Stimulated activated memory B cell treated with anti-CD40 and anti-IgM and Interleukin-4, amounts not matched to agents 10 μg/mL and 1 μg/mL and 100 μg/mL, for 72 hours (primary cell): ENCODE measurements at regions not wholly inside any gene's neighbourhood (a gene's known extent, or its start where the extent isn't known, plus 50 kb on each side); places are given as distances from the start of the nearest gene placed in this dataset.

Experiments used
- ATAC-seq: fragments of 150-1000 bp; cut with Tn5 transposase; 2 replicates; pipeline ENCODE4 v1.10.0; 2021
- H3K27ac Mint-ChIP-seq: one replicate; pipeline ENCODE4 v1.8.0; 2022; ENCODE audit warnings: mild to moderate bottlenecking, mixed read lengths
- H3K27me3 Mint-ChIP-seq: one replicate; pipeline ENCODE4 v1.8.0; 2022; ENCODE audit warnings: mixed read lengths
- H3K36me3 Mint-ChIP-seq: one replicate; pipeline ENCODE4 v1.8.0; 2022; ENCODE audit warnings: mixed read lengths
- H3K4me1 Mint-ChIP-seq: one replicate; pipeline ENCODE4 v1.8.0; 2022; ENCODE audit warnings: mixed read lengths
- H3K4me3 Mint-ChIP-seq: one replicate; pipeline ENCODE4 v1.8.0; 2022; ENCODE audit warnings: mild to moderate bottlenecking, moderate library complexity, mixed read lengths
- H3K9me3 Mint-ChIP-seq: one replicate; pipeline ENCODE4 v1.8.0; 2022; ENCODE audit warnings: mixed read lengths

DNA sequence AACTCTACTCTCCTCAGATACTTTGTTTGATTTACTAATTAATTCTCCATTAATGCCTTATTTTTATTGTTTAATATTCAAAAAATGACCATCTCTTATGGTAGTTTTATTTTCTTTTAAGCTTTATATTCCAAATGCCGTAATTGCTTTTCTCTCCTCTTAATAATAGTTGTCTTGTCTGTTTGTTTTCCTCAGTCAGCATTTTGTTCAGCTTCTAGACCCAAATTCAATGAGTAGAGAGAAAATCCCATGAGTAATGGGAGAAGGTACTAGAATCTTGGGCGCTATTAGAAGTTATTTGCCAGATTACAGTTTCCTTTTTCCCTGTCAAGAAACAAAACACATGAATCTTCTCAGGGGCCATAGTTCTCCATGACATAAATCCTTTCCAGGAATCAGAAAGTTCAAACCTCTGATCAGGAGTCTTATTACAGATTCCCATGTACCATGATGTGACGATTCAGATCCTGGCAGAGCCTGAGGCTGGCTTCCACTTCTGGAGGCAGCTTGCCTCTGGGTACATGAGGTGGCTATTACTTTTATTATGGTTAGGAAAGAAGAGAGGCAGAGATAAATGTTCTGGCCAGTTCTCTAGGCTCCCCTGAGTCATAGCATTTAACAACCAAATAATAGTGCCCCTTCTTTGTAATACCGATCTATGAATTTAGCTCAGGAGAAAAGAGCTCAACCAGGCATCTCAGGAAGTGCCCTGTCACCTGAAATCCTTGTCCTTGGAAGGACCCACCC, 485.1 kb upstream of the SETBP1 start:
- Mint-ChIP-seq H3K36me3 (no peaks in the 10 kb centered on the region), H3K9me3 (no peaks in the 10 kb centered on the region), H3K27me3 (peaks cover 26% of the 10 kb centered on the region), H3K27ac (no peak overlapping the region), H3K4me3 (no peak overlapping the region), H3K4me1 (no peaks in the 10 kb centered on the region)
- no peak for ATAC-seq

DNA sequence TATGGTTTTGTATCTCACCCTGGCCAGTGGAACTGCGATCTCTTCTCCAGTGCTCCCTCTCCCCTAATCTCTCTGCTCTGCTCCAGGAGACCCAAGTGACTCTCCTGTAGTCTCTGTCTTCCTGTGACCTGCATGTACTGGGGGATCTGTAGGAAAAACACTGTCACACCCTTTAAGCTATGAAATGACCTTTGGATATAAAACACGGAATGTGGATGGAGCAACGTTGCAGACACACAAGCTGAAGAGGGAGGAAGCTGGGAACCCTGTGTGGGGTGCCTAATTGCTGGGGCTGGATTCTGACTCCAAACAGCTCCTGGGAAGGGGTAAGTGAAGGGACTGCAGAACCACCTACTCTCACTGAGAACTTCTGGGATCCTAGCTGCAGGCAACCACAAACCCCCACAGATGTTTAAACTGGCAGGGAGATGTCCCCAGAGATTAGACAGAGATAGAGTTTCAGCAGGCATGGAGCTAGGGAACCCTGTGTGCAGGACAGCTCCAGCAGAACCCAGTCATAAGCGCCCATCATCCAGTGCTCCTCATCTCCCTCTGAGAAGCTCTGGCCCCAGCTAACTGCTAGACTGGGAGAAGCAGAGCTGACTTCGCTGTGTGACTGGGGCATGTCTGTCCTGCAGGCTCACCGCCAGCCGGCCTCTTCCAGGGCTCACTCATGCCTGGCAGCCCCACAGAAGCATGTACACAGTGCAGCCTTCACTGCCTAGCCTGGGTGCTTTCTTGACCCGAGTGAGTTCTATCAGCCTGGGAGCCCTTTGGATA, 482.7 kb upstream of the SETBP1 start:
- ATAC-seq = peak; percentile 36
- Mint-ChIP-seq H3K27me3 (peaks cover 26% of the 10 kb centered on the region), H3K4me3 (no peak overlapping the region), H3K36me3 (no peaks in the 10 kb centered on the region), H3K9me3 (no peaks in the 10 kb centered on the region), H3K4me1 (no peaks in the 10 kb centered on the region), H3K27ac (no peak overlapping the region)

DNA sequence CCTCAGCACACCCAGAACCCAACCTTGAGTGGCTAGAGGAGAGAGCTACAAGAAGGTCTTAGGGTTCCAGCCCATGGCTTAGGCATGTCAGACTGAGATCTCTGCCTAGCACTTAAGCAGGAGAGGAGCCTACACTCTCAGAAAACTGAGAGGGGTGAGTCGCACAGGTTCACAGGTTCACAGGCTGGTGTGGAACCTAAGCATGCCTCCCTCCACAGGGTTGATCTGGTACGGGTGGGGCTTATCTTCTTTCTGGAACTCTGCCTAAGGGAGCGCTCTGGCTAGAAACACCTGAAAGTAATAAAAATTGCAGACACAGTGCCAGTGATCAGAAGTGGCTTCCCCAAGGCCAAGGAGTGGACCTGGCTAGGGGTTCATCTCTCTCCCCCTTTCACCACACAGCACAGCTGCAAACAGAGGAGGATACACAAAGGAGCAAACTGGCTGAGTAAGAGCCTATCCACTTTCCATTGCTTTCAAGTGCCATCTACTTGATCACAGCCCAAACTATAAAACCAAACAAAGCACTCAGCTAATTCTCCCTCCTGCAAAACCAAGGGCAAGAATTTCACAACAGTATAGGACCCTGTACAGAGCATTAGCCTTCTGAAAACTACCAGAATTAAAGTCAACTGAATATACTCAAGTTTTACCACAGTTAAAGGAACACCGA, 481.9 kb upstream of the SETBP1 start:
- no peaks in the 10 kb centered on the region for H3K4me1 Mint-ChIP-seq
- no peaks in the 10 kb centered on the region for H3K36me3 Mint-ChIP-seq
- H3K27ac Mint-ChIP-seq = no peak overlapping the region
- H3K4me3 Mint-ChIP-seq = no peak overlapping the region
- no peak for ATAC-seq
- peaks cover 26% of the 10 kb centered on the region for H3K27me3 Mint-ChIP-seq
- no peaks in the 10 kb centered on the region for H3K9me3 Mint-ChIP-seq

DNA sequence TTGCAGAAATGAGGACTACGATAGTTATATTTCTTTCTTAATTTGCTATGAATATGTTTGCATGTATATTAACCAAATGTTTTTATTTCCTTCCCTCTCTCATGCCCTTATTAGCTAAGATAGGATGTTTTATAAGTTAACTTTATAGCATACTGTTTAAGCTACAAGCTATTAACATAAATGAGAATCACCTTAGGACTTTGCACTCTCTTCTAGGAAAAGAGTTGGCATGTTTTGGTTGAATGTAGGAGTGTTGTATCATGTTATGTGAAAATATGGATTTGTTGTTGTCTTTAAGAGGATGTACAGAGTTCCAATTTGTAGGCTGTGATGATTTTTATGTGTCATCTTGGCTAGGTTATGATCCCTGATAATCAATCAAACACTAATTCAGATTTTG, 467.4 kb upstream of the SETBP1 start:
- Mint-ChIP-seq H3K4me1 (no peaks in the 10 kb centered on the region), H3K27ac (no peak overlapping the region), H3K4me3 (no peak overlapping the region), H3K36me3 (no peaks in the 10 kb centered on the region), H3K9me3 (no peaks in the 10 kb centered on the region), H3K27me3 (peaks cover 3% of the 10 kb centered on the region)
- no peak for ATAC-seq

DNA sequence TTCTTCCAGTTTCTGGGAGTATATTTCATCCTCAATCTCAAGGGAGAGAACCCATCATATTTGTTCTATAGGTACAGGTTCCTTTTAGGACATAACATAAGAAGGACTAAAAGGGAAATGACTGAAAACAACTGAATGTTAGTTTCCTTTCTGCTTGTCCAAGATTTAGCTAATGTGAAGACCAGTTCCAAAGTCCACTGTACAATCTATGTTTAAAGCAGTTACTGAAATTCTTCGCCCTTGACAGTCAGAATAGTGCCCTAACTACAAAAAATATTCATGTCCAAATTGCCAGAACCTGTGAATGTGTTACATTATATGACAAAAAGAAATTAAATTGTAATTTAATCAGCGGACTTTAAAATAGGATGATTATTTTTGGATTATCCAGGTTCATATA, 466.3 kb upstream of the SETBP1 start:
- peaks cover 14% of the 10 kb centered on the region for H3K27me3 Mint-ChIP-seq
- no peak overlapping the region for H3K27ac Mint-ChIP-seq
- no peaks in the 10 kb centered on the region for H3K4me1 Mint-ChIP-seq
- H3K9me3 Mint-ChIP-seq = no peaks in the 10 kb centered on the region
- H3K36me3 Mint-ChIP-seq = no peaks in the 10 kb centered on the region
- H3K4me3 Mint-ChIP-seq = no peak overlapping the region
- ATAC-seq = no peak

DNA sequence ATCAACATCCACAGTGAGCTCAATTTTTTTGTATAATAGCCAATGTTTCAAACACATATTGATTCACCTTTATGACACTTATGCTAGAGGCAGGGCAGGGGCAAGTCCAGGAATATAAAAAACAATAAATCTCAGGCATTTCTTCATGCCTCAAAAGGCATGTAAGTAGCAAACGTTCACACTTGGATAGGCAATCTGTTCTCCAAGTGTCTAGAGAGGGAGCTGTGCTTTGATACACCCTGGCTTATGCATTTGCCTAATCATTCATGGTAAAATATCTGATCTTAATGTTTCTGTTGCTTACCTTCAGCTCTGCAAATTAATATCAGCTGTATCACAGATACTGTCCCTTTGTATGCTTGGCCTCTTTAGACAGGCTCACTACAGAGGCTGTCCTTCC, 464.5 kb upstream of the SETBP1 start:
- H3K36me3 Mint-ChIP-seq = no peaks in the 10 kb centered on the region
- no peak overlapping the region for H3K4me3 Mint-ChIP-seq
- ATAC-seq = no peak
- H3K27me3 Mint-ChIP-seq = peaks cover 16% of the 10 kb centered on the region
- no peaks in the 10 kb centered on the region for H3K9me3 Mint-ChIP-seq
- no peaks in the 10 kb centered on the region for H3K4me1 Mint-ChIP-seq
- no peak overlapping the region for H3K27ac Mint-ChIP-seq

DNA sequence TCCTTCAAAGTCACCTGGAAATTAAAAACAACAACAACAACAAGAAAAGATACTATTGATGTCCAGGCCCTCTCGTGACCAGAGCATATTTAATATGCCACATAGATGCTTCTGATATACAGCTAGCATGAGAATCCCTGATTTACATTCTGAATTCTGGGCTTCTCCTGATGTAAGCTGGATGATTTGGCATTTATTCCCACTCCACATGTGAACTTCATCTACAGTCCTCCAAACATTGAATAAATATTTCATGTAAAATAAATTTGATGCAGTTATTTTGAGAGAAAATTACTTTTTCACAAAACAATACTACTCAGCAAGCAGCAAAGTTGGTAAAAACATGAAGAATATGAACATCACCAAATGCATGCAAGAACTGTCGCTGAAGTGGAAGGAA, 453.2 kb upstream of the SETBP1 start:
- H3K4me1 Mint-ChIP-seq = no peaks in the 10 kb centered on the region
- no peak overlapping the region for H3K27ac Mint-ChIP-seq
- no peaks in the 10 kb centered on the region for H3K9me3 Mint-ChIP-seq
- no peak overlapping the region for H3K4me3 Mint-ChIP-seq
- H3K36me3 Mint-ChIP-seq = no peaks in the 10 kb centered on the region
- ATAC-seq = no peak
- no peaks in the 10 kb centered on the region for H3K27me3 Mint-ChIP-seq

DNA sequence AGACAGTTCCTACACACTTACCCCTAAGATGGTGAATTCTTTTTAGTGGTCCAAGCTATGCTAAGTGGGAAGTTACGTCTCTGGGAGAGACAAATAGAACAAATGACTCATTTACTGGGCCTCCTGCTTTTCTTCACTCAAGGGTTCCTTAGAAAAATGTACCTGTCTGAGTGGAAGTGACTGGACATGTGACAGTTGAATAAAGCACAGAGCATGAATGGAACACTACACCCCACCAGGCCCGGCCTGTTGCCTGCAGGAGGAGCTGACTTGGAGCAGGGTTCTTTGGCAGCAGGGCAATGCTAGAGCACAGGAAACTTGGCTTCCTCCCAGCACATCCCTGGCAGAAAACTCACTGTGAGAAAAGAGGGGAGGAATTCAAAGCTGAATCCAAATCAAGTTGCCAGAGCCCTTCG, 451.0 kb upstream of the SETBP1 start:
- ATAC-seq = no peak
- H3K4me3 Mint-ChIP-seq = no peak overlapping the region
- no peak overlapping the region for H3K27ac Mint-ChIP-seq
- no peaks in the 10 kb centered on the region for H3K36me3 Mint-ChIP-seq
- no peaks in the 10 kb centered on the region for H3K27me3 Mint-ChIP-seq
- H3K4me1 Mint-ChIP-seq = no peaks in the 10 kb centered on the region
- no peaks in the 10 kb centered on the region for H3K9me3 Mint-ChIP-seq

DNA sequence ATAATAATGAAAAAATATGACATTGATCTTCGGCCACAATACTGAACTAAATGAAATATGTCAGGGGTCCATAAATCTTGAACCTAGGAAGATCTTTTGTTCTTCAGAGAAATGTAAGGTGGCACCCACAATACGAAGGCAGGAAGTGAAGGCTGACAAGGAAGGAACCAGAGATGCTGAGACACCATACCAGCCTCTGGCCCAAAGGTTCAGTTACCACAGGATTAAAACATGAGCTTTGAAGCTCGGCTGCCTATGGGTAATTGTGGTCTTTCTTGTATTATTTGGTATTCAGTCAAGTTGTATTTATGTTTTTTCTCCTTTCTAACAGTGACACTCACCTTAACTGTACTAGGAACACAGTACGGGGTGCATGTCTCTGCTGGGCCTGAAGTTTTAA, 448.8 kb upstream of the SETBP1 start:
- Mint-ChIP-seq H3K9me3 (no peaks in the 10 kb centered on the region), H3K36me3 (no peaks in the 10 kb centered on the region), H3K4me3 (no peak overlapping the region), H3K27ac (no peak overlapping the region), H3K27me3 (no peaks in the 10 kb centered on the region), H3K4me1 (no peaks in the 10 kb centered on the region)
- ATAC-seq = no peak

DNA sequence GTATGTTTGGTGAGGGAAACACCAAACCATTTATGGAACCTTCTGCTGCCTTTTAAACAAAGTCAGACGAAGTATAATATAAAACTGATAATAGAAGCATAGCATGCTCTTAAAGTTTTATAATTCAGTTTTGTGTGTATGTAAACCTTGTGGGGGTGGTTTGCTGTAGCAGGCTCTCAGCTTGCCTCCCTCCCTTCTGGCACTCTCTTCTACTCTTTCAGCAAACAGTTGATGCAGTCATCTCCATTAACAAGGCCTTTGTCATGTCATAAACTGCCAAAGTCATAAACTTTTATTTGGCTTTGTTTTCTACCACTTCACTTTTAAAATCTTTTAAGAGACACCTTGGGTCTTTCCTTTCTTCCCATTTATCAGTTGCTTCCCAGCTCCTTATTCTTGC, 448.2 kb upstream of the SETBP1 start:
- Mint-ChIP-seq H3K27me3 (no peaks in the 10 kb centered on the region), H3K9me3 (no peaks in the 10 kb centered on the region), H3K27ac (no peak overlapping the region), H3K4me1 (no peaks in the 10 kb centered on the region), H3K4me3 (no peak overlapping the region), H3K36me3 (no peaks in the 10 kb centered on the region)
- ATAC-seq = no peak

DNA sequence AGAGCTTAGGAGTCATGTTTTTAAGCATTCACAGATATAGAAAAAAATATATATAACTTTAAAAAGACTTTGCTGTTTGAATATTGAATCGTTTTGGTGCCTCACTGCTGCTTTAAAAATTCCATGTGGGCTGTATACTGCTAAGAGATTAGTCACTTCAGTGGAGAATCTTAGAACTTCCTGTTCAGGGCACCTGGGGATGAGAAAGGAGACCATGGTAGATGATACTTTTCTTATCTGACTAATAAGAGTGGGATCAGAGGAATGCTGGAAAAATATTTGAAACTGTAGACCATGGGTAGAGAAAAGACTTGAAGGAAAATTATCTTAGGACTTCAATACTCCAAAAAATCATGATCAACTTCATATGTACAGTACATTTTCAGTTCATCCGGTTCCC, 442.2 kb upstream of the SETBP1 start:
- H3K9me3 Mint-ChIP-seq = no peaks in the 10 kb centered on the region
- H3K27me3 Mint-ChIP-seq = no peaks in the 10 kb centered on the region
- no peak overlapping the region for H3K27ac Mint-ChIP-seq
- H3K4me3 Mint-ChIP-seq = no peak overlapping the region
- no peaks in the 10 kb centered on the region for H3K36me3 Mint-ChIP-seq
- no peak for ATAC-seq
- no peaks in the 10 kb centered on the region for H3K4me1 Mint-ChIP-seq

DNA sequence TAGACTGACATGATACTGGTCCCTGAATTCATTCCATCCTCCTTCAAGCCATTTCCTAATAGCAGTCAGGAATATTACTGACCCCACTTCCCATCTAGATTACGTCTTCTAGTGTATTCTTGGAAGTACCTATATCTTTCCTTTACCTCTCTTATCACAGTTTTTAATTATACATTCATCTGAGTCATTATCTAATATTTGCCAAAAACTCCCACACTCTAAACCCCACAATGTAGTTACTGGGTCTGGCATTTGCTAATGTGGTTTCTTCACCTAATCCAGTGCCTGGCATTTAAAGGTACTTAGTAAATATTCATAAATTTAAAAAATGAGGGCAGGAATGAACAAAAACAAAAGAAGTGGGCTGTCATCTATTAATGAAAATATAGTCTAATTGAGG, 441.8 kb upstream of the SETBP1 start:
- Mint-ChIP-seq H3K9me3 (no peaks in the 10 kb centered on the region), H3K27me3 (no peaks in the 10 kb centered on the region), H3K36me3 (no peaks in the 10 kb centered on the region), H3K27ac (no peak overlapping the region), H3K4me3 (no peak overlapping the region), H3K4me1 (no peaks in the 10 kb centered on the region)
- ATAC-seq = no peak

DNA sequence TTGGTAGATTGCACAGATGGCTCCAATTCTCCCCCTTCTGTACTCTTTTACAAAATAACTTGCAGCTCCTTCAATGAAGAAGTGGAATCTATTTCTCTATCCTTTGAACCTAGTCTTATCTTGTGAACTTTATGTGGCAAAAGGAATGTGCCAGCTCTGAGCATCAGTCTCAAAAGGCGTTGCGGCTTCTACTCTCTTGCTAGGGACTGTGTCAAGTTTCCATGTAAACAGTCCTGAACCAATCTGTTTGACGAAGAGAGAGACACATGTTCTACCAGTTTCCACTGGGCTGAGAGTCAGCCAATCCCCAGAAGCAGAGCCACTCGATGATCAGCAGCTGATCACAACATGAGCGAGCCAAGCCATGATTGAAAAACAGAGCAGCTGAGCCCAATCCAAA, 439.7 kb upstream of the SETBP1 start:
- Mint-ChIP-seq H3K27me3 (no peaks in the 10 kb centered on the region), H3K4me1 (no peaks in the 10 kb centered on the region), H3K36me3 (no peaks in the 10 kb centered on the region), H3K4me3 (no peak overlapping the region), H3K27ac (no peak overlapping the region), H3K9me3 (no peaks in the 10 kb centered on the region)
- no peak for ATAC-seq

DNA sequence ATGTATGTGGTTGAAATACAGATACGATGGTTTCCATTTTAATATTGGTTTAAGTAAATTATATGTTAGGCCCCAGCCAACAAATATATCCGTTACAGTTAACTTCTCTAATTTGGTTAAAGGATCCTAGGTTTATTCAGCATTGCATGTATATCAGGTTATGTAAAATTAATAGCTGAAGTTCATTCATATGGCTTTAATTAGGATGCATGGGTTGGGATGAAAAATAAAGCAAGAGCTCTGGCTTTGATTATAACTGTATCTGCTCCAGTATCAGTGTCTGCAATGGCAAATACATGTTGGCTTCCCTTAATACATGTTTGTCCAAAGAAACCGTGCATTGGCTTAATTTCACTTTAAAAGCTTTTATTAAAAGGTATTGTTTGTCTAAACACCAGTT, 435.7 kb upstream of the SETBP1 start:
- Mint-ChIP-seq H3K27ac (no peak overlapping the region), H3K9me3 (no peaks in the 10 kb centered on the region), H3K36me3 (no peaks in the 10 kb centered on the region), H3K4me1 (no peaks in the 10 kb centered on the region), H3K27me3 (no peaks in the 10 kb centered on the region), H3K4me3 (no peak overlapping the region)
- ATAC-seq = no peak

DNA sequence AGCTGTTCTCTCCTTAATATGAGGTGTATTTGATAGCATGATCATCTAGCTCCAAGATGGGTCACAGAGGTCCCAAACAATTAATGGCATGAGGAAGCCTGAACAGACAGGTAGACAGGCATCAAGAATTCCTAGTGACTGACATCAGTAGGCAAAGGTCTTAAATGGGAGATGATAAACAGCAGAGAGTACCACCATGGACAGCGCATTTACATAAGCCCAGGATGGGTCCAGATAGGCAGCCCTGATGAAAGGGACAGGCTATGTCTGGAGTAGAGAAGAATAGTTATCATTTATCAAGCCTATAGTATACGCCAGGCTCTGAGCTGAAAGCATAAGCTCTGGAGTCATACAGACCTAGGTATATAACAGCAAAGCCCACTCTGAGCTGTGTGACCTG, 434.7 kb upstream of the SETBP1 start:
- Mint-ChIP-seq H3K4me1 (no peaks in the 10 kb centered on the region), H3K27ac (no peak overlapping the region), H3K9me3 (peaks cover under 1% of the 10 kb centered on the region), H3K4me3 (no peak overlapping the region), H3K27me3 (no peaks in the 10 kb centered on the region), H3K36me3 (no peaks in the 10 kb centered on the region)
- ATAC-seq = peak; percentile 27

DNA sequence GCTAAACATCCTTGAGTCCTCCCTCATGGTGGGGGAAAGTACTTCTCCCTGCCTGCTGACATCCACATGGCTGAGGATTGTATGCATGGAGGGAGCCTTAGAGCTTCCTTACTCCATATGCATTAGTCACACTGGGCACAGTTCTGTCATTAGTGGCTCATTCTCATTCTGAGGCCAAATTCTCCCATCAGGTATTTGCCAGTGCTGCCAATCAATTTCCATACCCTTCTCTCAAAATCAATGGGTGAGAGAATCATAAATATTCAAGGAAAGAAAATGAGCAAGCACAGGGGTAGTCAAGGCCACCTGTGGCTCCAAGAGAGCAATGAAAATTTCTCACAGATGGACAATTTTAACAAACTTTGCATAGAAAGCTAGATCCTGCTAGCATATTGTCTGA, 422.6 kb upstream of the SETBP1 start:
- no peak for ATAC-seq
- Mint-ChIP-seq H3K4me3 (no peak overlapping the region), H3K4me1 (no peaks in the 10 kb centered on the region), H3K27me3 (peaks cover 42% of the 10 kb centered on the region), H3K9me3 (peaks cover 20% of the 10 kb centered on the region), H3K27ac (no peak overlapping the region), H3K36me3 (peaks cover 17% of the 10 kb centered on the region)
